ENCODE measurements at regions not wholly inside any gene's neighbourhood (a gene's known extent, or its start where the extent isn't known, plus 50 kb on each side); places are given as distances from the start of the nearest gene placed in this dataset.

- no peak for TF ChIP-seq CTCF (IDR thresholded peaks at IDR 0.05; ENCODE audit: control insufficient read depth, extremely low read depth, insufficient read depth)
- DNase-seq (ENCODE audit: low read depth), result no peak
- no peak overlapping the region for H3K4me3 ChIP-seq (ENCODE audit: low read depth, low read length)
These were observed 314.7 kb upstream of the ALCAM start for GRCh38 chr3:105051972-105052371.

- no peak overlapping the region for H3K4me3 ChIP-seq (ENCODE audit: low read depth, low read length)
- DNase-seq (ENCODE audit: low read depth), result no peak
- TF ChIP-seq CTCF (IDR thresholded peaks at IDR 0.05; ENCODE audit: control insufficient read depth, extremely low read depth, insufficient read depth), result no peak
These were observed 303.9 kb upstream of the ALCAM start for GRCh38 chr3:105062853-105063252.

GRCh38 chr3:105065895-105066839 is 300.5 kb upstream of the ALCAM start:
- no peak overlapping the region for H3K4me3 ChIP-seq (ENCODE audit: low read depth, low read length)
- TF ChIP-seq CTCF (IDR thresholded peaks at IDR 0.05; ENCODE audit: control insufficient read depth, extremely low read depth, insufficient read depth), result no peak
- DNase-seq (ENCODE audit: low read depth), result no peak

- no peak for DNase-seq (ENCODE audit: low read depth)
- H3K4me3 ChIP-seq (ENCODE audit: low read depth, low read length), result no peak overlapping the region
- no peak for TF ChIP-seq CTCF (IDR thresholded peaks at IDR 0.05; ENCODE audit: control insufficient read depth, extremely low read depth, insufficient read depth)
These were observed 299.3 kb upstream of the ALCAM start for GRCh38 chr3:105067361-105067760.

GRCh38 chr3:105077060-105077822 is 289.5 kb upstream of the ALCAM start:
- TF ChIP-seq CTCF (IDR thresholded peaks at IDR 0.05; ENCODE audit: control insufficient read depth, extremely low read depth, insufficient read depth), result no peak
- no peak for DNase-seq (ENCODE audit: low read depth)

GRCh38 chr3:105083945-105084344 is 282.8 kb upstream of the ALCAM start:
- H3K4me3 ChIP-seq (ENCODE audit: low read depth, low read length), result no peak overlapping the region
- DNase-seq (ENCODE audit: low read depth), result no peak
- no peak for TF ChIP-seq CTCF (IDR thresholded peaks at IDR 0.05; ENCODE audit: control insufficient read depth, extremely low read depth, insufficient read depth)

More at GRCh38 chr3:105077060-105077822, 289.5 kb upstream of the ALCAM start:
- H3K4me3 ChIP-seq (ENCODE audit: low read depth, low read length), result no peak overlapping the region
